ENCODE measurements at regions not wholly inside any gene's neighbourhood (a gene's known extent, or its start where the extent isn't known, plus 50 kb on each side); places are given as distances from the start of the nearest gene placed in this dataset.

GRCh38 chr18:41713969-41714825 lies 240.8 kb upstream of the PIK3C3 start:
- no peaks in the 10 kb centered on the region for H3K27me3 ChIP-seq
- no peaks in the 10 kb centered on the region for H3K9me3 ChIP-seq
- H3K36me3 ChIP-seq: no peaks in the 10 kb centered on the region
- H3K27ac ChIP-seq: no peak overlapping the region
- no peaks in the 10 kb centered on the region for H3K4me1 ChIP-seq
- H3K4me3 ChIP-seq: no peak overlapping the region
- DNase-seq: no peak
- TF ChIP-seq CTCF (IDR thresholded peaks at IDR 0.05): no peak
- TF ChIP-seq POLR2A (IDR thresholded peaks at IDR 0.05): no peak

GRCh38 chr18:41706301-41706700 lies 248.7 kb upstream of the PIK3C3 start:
- Histone ChIP-seq H3K27ac (no peak overlapping the region), H3K4me1 (no peaks in the 10 kb centered on the region), H3K36me3 (no peaks in the 10 kb centered on the region), H3K4me3 (no peak overlapping the region), H3K9me3 (no peaks in the 10 kb centered on the region), H3K27me3 (no peaks in the 10 kb centered on the region)
- DNase-seq: no peak
- TF ChIP-seq POLR2A (IDR thresholded peaks at IDR 0.05) (no peak), CTCF (IDR thresholded peaks at IDR 0.05) (no peak)

- DNase-seq: no peak
- H3K36me3 ChIP-seq: no peaks in the 10 kb centered on the region
- H3K27me3 ChIP-seq: no peaks in the 10 kb centered on the region
Observed at GRCh38 chr18:41703744-41704530, 251.1 kb upstream of the PIK3C3 start.

GRCh38 chr18:41700416-41700815 lies 254.6 kb upstream of the PIK3C3 start:
- TF ChIP-seq CTCF (IDR thresholded peaks at IDR 0.05) (no peak), POLR2A (IDR thresholded peaks at IDR 0.05) (no peak)
- H3K27ac ChIP-seq: no peak overlapping the region
- no peaks in the 10 kb centered on the region for H3K27me3 ChIP-seq
- no peaks in the 10 kb centered on the region for H3K36me3 ChIP-seq
- no peak for DNase-seq
- H3K4me3 ChIP-seq: no peak overlapping the region
- no peaks in the 10 kb centered on the region for H3K9me3 ChIP-seq
- no peaks in the 10 kb centered on the region for H3K4me1 ChIP-seq

More at GRCh38 chr18:41703744-41704530, 251.1 kb upstream of the PIK3C3 start:
- Histone ChIP-seq H3K27ac (no peak overlapping the region), H3K4me1 (no peaks in the 10 kb centered on the region), H3K9me3 (no peaks in the 10 kb centered on the region), H3K4me3 (no peak overlapping the region)
- no peak for TF ChIP-seq POLR2A (IDR thresholded peaks at IDR 0.05)
- TF ChIP-seq CTCF (IDR thresholded peaks at IDR 0.05): no peak

- H3K9me3 ChIP-seq: no peaks in the 10 kb centered on the region
- no peak overlapping the region for H3K4me3 ChIP-seq
- TF ChIP-seq CTCF (IDR thresholded peaks at IDR 0.05) (no peak), POLR2A (IDR thresholded peaks at IDR 0.05) (no peak)
- no peak overlapping the region for H3K27ac ChIP-seq
- H3K4me1 ChIP-seq: no peaks in the 10 kb centered on the region
- no peaks in the 10 kb centered on the region for H3K36me3 ChIP-seq
- H3K27me3 ChIP-seq: no peaks in the 10 kb centered on the region
- DNase-seq: no peak
Observed at GRCh38 chr18:41695441-41695840, 259.6 kb upstream of the PIK3C3 start.

Measured in Peyer's patch (tissue), 4 donors.